ENCODE measurements at regions not wholly inside any gene's neighbourhood (a gene's known extent, or its start where the extent isn't known, plus 50 kb on each side); places are given as distances from the start of the nearest gene placed in this dataset.

GRCh38 chr9:88711719-88712118 lies 176.7 kb downstream of the NXNL2 start:
- H3K4me3 ChIP-seq (ENCODE audit: low read depth, low read length), result no peak overlapping the region
- DNase-seq (ENCODE audit: low read depth), result no peak
- H3K27me3 ChIP-seq (ENCODE audit: control insufficient read depth, insufficient read depth, low read length), result no peaks in the 10 kb centered on the region
- no peak for TF ChIP-seq CTCF (IDR thresholded peaks at IDR 0.05; ENCODE audit: insufficient read depth, low read length, poor library complexity, severe bottlenecking)
- H3K36me3 ChIP-seq (ENCODE audit: control insufficient read depth, insufficient read depth, low read length), result no peaks in the 10 kb centered on the region

GRCh38 chr9:88712484-88712883 lies 177.5 kb downstream of the NXNL2 start:
- Histone ChIP-seq H3K27me3 (ENCODE audit: control insufficient read depth, insufficient read depth, low read length) (no peaks in the 10 kb centered on the region), H3K4me3 (ENCODE audit: low read depth, low read length) (no peak overlapping the region), H3K36me3 (ENCODE audit: control insufficient read depth, insufficient read depth, low read length) (no peaks in the 10 kb centered on the region)
- no peak for DNase-seq (ENCODE audit: low read depth)
- TF ChIP-seq CTCF (IDR thresholded peaks at IDR 0.05; ENCODE audit: insufficient read depth, low read length, poor library complexity, severe bottlenecking), result no peak

- Histone ChIP-seq H3K4me3 (ENCODE audit: low read depth, low read length) (no peak overlapping the region), H3K27me3 (ENCODE audit: control insufficient read depth, insufficient read depth, low read length) (no peaks in the 10 kb centered on the region), H3K36me3 (ENCODE audit: control insufficient read depth, insufficient read depth, low read length) (no peaks in the 10 kb centered on the region)
- DNase-seq (ENCODE audit: low read depth), result no peak
- no peak for TF ChIP-seq CTCF (IDR thresholded peaks at IDR 0.05; ENCODE audit: insufficient read depth, low read length, poor library complexity, severe bottlenecking)
Measured at GRCh38 chr9:88713010-88713409, 178.0 kb downstream of the NXNL2 start.

- no peak for DNase-seq (ENCODE audit: low read depth)
- no peak overlapping the region for H3K4me3 ChIP-seq (ENCODE audit: low read depth, low read length)
- no peaks in the 10 kb centered on the region for H3K27me3 ChIP-seq (ENCODE audit: control insufficient read depth, insufficient read depth, low read length)
- no peak for TF ChIP-seq CTCF (IDR thresholded peaks at IDR 0.05; ENCODE audit: insufficient read depth, low read length, poor library complexity, severe bottlenecking)
- H3K36me3 ChIP-seq (ENCODE audit: control insufficient read depth, insufficient read depth, low read length), result no peaks in the 10 kb centered on the region
Measured at GRCh38 chr9:88716596-88717290, 181.8 kb downstream of the NXNL2 start.

- Histone ChIP-seq H3K4me3 (ENCODE audit: low read depth, low read length) (no peak overlapping the region), H3K36me3 (ENCODE audit: control insufficient read depth, insufficient read depth, low read length) (no peaks in the 10 kb centered on the region)
- DNase-seq (ENCODE audit: low read depth), result no peak
Measured at GRCh38 chr9:88721025-88721424, 186.0 kb downstream of the NXNL2 start.

More at GRCh38 chr9:88721025-88721424, 186.0 kb downstream of the NXNL2 start:
- TF ChIP-seq CTCF (IDR thresholded peaks at IDR 0.05; ENCODE audit: insufficient read depth, low read length, poor library complexity, severe bottlenecking), result no peak
- no peaks in the 10 kb centered on the region for H3K27me3 ChIP-seq (ENCODE audit: control insufficient read depth, insufficient read depth, low read length)
